ENCODE measurements at regions not wholly inside any gene's neighbourhood (a gene's known extent, or its start where the extent isn't known, plus 50 kb on each side); places are given as distances from the start of the nearest gene placed in this dataset.

- Mint-ChIP-seq H3K27me3 (peaks cover 1% of the 10 kb centered on the region), H3K27ac (no peak overlapping the region), H3K4me3 (no peak overlapping the region), H3K9me3 (no peaks in the 10 kb centered on the region), H3K4me1 (peaks cover 0 to 6% (median 2%) of the 10 kb centered on the region in 3 donors), H3K36me3 (no peaks in the 10 kb centered on the region)
These were observed 63.6 kb upstream of the NUDT4 start for GRCh38 chr12:93314177-93314497.

DNA sequence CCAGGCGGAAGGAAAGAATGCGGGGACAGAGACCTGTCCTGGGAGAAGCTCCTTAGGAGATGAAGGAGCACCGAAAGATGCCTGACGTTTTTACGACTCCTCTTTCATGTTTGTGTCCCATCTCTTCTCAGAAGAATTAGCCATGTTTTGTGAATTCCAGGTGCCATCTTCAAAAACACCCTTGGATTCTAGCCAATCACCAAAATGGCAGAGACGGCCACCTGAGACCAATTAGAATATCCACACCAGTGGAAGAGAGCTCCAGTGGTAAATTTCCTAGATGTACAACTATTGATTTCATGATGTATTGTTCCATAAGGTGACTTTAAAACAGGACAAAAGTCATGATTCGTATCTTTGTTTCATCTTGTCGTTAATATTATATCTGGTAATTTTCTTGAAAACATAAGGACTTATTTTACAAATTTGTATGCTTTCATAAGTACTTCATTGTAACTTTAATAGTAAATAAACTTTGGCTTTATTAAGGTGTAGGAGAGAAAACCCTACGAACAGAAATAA lies 62.3 kb upstream of the NUDT4 start:
- Mint-ChIP-seq H3K4me3 (no peak overlapping the region), H3K27ac (no peak overlapping the region), H3K4me1 (peaks cover 0 to 6% (median 2%) of the 10 kb centered on the region in 3 donors), H3K27me3 (peaks cover 1% of the 10 kb centered on the region), H3K36me3 (no peaks in the 10 kb centered on the region), H3K9me3 (no peaks in the 10 kb centered on the region)

DNA sequence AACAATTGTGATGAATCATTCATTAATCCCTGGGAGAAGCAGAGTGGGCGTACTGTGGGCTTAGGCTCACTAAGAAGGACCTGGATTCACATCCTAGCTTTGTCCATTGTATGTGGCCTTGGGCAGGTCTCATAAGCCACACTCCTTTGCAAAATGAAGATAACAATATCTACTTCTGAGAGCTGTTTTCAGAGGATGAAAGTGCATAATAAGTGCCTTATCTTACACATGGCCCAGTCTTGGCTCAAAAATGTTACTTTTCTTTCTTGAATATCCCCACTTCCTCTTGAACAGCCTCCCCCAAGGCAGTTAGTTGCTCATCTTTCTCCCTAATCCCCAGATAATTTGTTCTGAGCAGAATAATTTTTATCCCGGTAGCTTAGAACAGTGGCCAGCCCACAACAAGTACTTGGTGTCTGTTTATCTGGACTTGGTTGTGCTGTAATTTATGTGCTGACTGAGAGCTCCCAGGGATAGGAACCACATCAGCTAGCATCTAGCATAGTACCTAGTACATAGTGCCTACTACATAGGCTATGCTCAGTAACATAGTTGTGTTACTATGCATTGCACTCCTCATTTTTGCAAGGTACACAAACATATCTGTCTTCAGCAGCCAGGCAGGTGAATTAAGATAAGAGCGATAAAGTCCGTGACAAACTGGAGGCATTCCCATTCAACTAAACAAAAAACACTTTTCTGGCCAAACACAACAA lies 61.7 kb upstream of the NUDT4 start:
- H3K27me3 Mint-ChIP-seq = peaks cover 1% of the 10 kb centered on the region
- H3K9me3 Mint-ChIP-seq = no peaks in the 10 kb centered on the region
- H3K4me3 Mint-ChIP-seq = no peak overlapping the region
- H3K27ac Mint-ChIP-seq = no peak overlapping the region
- peaks cover 0 to 6% (median 2%) of the 10 kb centered on the region in 3 donors for H3K4me1 Mint-ChIP-seq
- H3K36me3 Mint-ChIP-seq = no peaks in the 10 kb centered on the region

DNA sequence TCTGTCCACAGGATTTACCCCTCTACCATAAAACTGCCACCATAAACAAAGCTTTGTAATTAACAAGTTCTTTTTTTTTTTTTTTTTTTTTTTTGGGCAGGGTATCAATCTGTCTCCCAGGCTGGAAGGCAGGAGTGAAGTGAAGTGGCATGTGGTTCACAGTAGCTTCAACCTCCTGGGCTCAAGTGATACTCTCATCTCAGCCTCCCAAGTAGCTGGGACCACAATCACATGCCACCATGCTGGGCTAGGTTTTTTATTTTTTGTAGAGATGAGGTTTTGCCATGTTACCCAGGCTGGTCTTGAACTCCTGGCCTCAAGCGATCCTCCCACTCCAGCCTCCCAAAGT lies 61.1 kb upstream of the NUDT4 start:
- peaks cover 0 to 6% (median 2%) of the 10 kb centered on the region in 3 donors for H3K4me1 Mint-ChIP-seq
- H3K27me3 Mint-ChIP-seq = peaks cover 1% of the 10 kb centered on the region
- no peaks in the 10 kb centered on the region for H3K9me3 Mint-ChIP-seq
- H3K36me3 Mint-ChIP-seq = no peaks in the 10 kb centered on the region
- H3K27ac Mint-ChIP-seq = no peak overlapping the region
- no peak overlapping the region for H3K4me3 Mint-ChIP-seq

GRCh38 chr12:93317227-93317626 lies 60.5 kb upstream of the NUDT4 start:
- Mint-ChIP-seq H3K9me3 (no peaks in the 10 kb centered on the region), H3K4me3 (no peak overlapping the region), H3K27ac (no peak overlapping the region), H3K36me3 (no peaks in the 10 kb centered on the region), H3K27me3 (peaks cover 1% of the 10 kb centered on the region), H3K4me1 (peaks cover 0 to 6% (median 2%) of the 10 kb centered on the region in 3 donors)

DNA sequence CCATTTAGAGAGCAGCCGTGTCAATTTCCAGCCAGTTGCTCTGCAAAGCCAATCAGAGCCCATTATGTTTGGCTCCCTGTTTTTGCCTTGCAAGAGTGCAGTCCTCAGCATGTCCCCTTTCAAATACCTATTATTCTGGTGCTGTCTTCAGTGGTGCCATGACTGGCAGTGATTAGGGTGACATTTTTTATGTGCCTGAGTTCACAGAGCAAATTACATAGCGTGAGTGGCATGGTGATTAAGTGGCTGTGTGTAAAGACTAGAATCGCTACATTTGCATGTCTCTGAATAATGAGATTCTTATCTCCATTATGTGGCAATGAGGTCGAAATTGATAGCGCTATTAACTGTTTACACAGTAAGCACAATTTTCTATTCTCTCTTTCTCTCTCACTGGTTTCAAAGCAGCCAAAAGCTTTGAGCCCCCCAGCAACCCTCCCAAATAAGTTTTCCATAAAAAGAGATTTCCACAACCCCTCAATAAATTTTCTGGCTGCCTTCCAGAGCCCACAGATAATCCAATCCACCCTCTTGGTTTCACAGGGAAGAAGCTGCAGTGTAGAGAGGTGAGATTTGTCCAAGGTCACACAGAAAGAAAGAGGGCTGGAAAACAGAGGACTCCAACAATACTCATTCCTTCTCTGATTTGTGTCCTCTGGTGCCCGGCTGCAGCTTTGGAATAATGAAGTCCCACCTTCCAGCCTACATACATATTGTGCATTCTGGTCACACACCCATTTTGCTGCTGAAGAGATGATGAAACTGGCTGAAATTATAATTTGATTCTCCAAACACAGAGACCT lies 58.8 kb upstream of the NUDT4 start:
- H3K27ac Mint-ChIP-seq = no peak overlapping the region
- no peaks in the 10 kb centered on the region for H3K36me3 Mint-ChIP-seq
- peaks cover 0 to 7% (median 6%) of the 10 kb centered on the region in 3 donors for H3K4me1 Mint-ChIP-seq
- H3K9me3 Mint-ChIP-seq = no peaks in the 10 kb centered on the region
- no peak overlapping the region for H3K4me3 Mint-ChIP-seq
- H3K27me3 Mint-ChIP-seq = no peaks in the 10 kb centered on the region

DNA sequence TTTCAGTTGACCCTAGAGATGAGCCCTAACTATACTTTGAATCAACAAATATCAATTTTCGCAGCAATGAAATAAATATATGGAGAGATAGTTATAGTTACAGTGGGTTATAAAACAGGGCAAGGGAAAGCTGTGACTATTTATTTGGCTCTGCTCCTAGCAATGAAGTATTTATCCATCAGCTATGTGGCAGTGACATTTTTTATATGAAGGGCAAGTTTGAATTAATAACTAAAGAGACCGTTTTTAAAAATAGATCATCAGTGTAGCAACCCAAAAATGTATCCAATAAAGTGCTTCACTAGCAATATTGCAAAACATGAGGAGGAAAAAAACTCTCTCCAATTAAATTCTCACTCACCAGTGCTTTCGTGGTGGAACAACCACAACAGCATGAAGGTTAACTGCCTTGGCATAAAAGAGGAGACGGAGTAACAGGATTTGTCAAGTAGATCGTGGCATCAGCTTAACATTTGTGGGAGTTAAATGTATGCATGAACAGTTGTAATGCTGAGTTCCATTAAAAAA lies 58.1 kb upstream of the NUDT4 start:
- Mint-ChIP-seq H3K9me3 (no peaks in the 10 kb centered on the region), H3K27me3 (no peaks in the 10 kb centered on the region), H3K4me1 (peaks cover 0 to 9% (median 6%) of the 10 kb centered on the region in 3 donors), H3K27ac (no peak overlapping the region), H3K4me3 (no peak overlapping the region), H3K36me3 (no peaks in the 10 kb centered on the region)

DNA sequence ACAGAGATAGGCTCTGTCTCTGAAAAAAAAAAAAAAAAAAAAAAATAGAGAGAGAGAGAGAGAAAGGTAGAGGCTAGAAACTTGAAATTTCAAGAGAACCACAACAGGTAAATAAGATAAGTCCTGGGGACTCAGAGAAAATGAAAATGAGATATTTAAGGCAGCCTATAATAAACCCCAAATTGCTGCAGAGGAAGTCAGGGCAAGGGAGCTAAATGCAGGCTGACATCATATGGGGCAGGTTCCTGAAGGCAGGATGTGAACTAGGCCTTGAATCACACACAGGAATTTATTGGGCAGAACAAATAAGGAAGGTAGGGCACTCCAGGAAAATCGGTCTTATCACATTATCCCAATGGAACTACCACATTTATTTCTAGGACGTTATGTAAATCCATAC lies 54.9 kb upstream of the NUDT4 start:
- no peaks in the 10 kb centered on the region for H3K27me3 Mint-ChIP-seq
- no peaks in the 10 kb centered on the region for H3K36me3 Mint-ChIP-seq
- H3K4me1 Mint-ChIP-seq = peaks cover 0 to 7% (median 2%) of the 10 kb centered on the region in 3 donors
- no peaks in the 10 kb centered on the region for H3K9me3 Mint-ChIP-seq
- no peak overlapping the region for H3K27ac Mint-ChIP-seq
- no peak overlapping the region for H3K4me3 Mint-ChIP-seq

- Mint-ChIP-seq H3K9me3 (no peaks in the 10 kb centered on the region), H3K4me3 (no peak overlapping the region), H3K4me1 (peaks cover 0 to 7% (median 2%) of the 10 kb centered on the region in 3 donors), H3K27me3 (no peaks in the 10 kb centered on the region), H3K36me3 (no peaks in the 10 kb centered on the region), H3K27ac (peak overlapping the region in 1 of 3 donors; percentile 43)
These were observed 53.9 kb upstream of the NUDT4 start for GRCh38 chr12:93323625-93324329.

GRCh38 chr12:93325855-93326254 lies 51.9 kb upstream of the NUDT4 start:
- Mint-ChIP-seq H3K9me3 (no peaks in the 10 kb centered on the region), H3K4me1 (peaks cover 0 to 7% (median 2%) of the 10 kb centered on the region in 3 donors), H3K36me3 (no peaks in the 10 kb centered on the region), H3K27me3 (no peaks in the 10 kb centered on the region), H3K27ac (no peak overlapping the region), H3K4me3 (no peak overlapping the region)

Measured in IgD-negative memory B cell (primary cell).